ENCODE measurements at regions not wholly inside any gene's neighbourhood (a gene's known extent, or its start where the extent isn't known, plus 50 kb on each side); places are given as distances from the start of the nearest gene placed in this dataset.

- WGBS = 71% methylated on average over 1 of the region's 1 CpG
- Histone ChIP-seq H3K4me1 (no peaks in the 10 kb centered on the region), H3K9me3 (no peaks in the 10 kb centered on the region), H3K4me3 (no peak overlapping the region), H3K27me3 (peaks cover 14% of the 10 kb centered on the region), H3K27ac (no peak overlapping the region), H3K36me3 (no peaks in the 10 kb centered on the region)
- TF ChIP-seq POLR2A (IDR thresholded peaks at IDR 0.05) (no peak), POLR2AphosphoS5 (IDR thresholded peaks at IDR 0.05) (no peak), EP300 (IDR thresholded peaks at IDR 0.05) (no peak), CTCF (IDR thresholded peaks at IDR 0.05) (no peak)
- DNase-seq (ENCODE audit: low spot score in 2 of 2) = no peak
Measured at GRCh38 chr12:110971189-110971920, 51.0 kb upstream of the MYL2 start.
